IPS-18a (cell line): ENCODE measurements at regions not wholly inside any gene's neighbourhood (a gene's known extent, or its start where the extent isn't known, plus 50 kb on each side); places are given as distances from the start of the nearest gene placed in this dataset.
"Not testable (repeated sequence)": the region's sequence is repeated elsewhere in the genome, so short reads cannot be mapped to it uniquely, and the experiment has no call there.

Experiments used
- H3K27ac ChIP-seq: one replicate; pipeline ENCODE4 v1.5.1; 2013; ENCODE audit warnings: low read length
- H3K27me3 ChIP-seq: one replicate; pipeline ENCODE4 v1.6.1; 2013; ENCODE audit warnings: mild to moderate bottlenecking, low read length; ENCODE audit not compliant: control insufficient read depth, insufficient read depth
- H3K36me3 ChIP-seq: one replicate; pipeline ENCODE4 v1.6.1; 2013; ENCODE audit warnings: low read depth, low read length; ENCODE audit not compliant: control insufficient read depth
- H3K4me1 ChIP-seq: one replicate; pipeline ENCODE4 v1.6.1; 2013; ENCODE audit warnings: low read depth, low read length; ENCODE audit not compliant: control insufficient read depth
- H3K4me3 ChIP-seq: one replicate; pipeline ENCODE4 v1.5.1; 2013; ENCODE audit warnings: low read length
- H3K9ac ChIP-seq: one replicate; pipeline ENCODE4 v1.6.1; 2013; ENCODE audit warnings: mild to moderate bottlenecking, low read length, moderate library complexity
- H3K9me3 ChIP-seq: one replicate; pipeline ENCODE4 v1.6.1; 2013; ENCODE audit warnings: low read depth, low read length; ENCODE audit not compliant: control insufficient read depth

- not testable (repeated sequence) for H3K27ac ChIP-seq, H3K9ac ChIP-seq, H3K36me3 ChIP-seq, H3K4me3 ChIP-seq, H3K4me1 ChIP-seq, H3K9me3 ChIP-seq, H3K27me3 ChIP-seq
These were observed 93.6 kb downstream of the CCDC71L start for GRCh38 chr7:106567204-106568001.

GRCh38 chr7:106566672-106567071 is 94.3 kb downstream of the CCDC71L start:
- Histone ChIP-seq H3K9me3 (no peaks in the 10 kb centered on the region), H3K27ac (no peak overlapping the region), H3K36me3 (no peaks in the 10 kb centered on the region), H3K4me1 (peaks cover 6% of the 10 kb centered on the region), H3K9ac (no peak overlapping the region), H3K27me3 (no peaks in the 10 kb centered on the region), H3K4me3 (no peak overlapping the region)

DNA sequence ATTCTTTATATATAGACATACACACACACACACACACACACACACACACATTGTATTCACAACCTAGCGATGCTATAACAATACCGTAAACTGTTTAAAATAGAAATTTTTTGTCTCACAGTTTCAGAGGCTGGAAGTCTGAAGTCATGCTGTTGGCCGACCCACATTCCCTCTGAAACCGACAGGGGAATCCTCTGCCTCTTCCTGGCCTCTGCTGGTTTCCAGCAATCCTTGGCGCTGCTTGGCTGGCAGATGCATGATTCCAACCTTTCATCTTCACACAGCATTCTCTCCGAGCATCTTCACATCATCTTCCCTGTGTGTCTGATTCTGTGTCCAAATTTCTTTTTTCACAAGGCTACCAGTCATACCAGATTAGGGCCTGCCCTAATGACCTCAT is 94.8 kb downstream of the CCDC71L start:
- no peak overlapping the region for H3K27ac ChIP-seq
- H3K4me3 ChIP-seq, result no peak overlapping the region
- H3K4me1 ChIP-seq, result peaks cover 6% of the 10 kb centered on the region
- H3K27me3 ChIP-seq, result no peaks in the 10 kb centered on the region
- H3K9me3 ChIP-seq, result no peaks in the 10 kb centered on the region
- no peak overlapping the region for H3K9ac ChIP-seq
- no peaks in the 10 kb centered on the region for H3K36me3 ChIP-seq

DNA sequence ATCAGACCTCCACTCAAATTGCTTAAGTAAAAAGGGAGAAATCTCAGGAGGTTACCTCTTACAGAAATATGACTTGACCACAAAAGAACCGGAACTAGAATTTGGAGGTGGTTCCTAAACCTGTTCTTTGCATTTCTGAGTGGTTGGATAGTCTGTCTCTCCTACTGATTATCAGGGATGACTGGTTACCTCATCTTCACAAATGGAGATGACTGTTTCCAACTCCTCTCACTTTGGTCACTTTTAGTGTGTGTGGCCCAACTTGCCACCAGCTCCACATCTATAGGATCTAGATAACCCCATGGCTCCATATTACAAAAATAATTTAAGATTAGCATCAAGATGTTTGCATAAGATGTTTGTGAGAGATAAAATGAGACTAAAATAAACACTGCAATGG is 95.5 kb downstream of the CCDC71L start:
- no peaks in the 10 kb centered on the region for H3K36me3 ChIP-seq
- H3K27me3 ChIP-seq, result no peaks in the 10 kb centered on the region
- peaks cover 6% of the 10 kb centered on the region for H3K4me1 ChIP-seq
- no peak overlapping the region for H3K9ac ChIP-seq
- no peak overlapping the region for H3K4me3 ChIP-seq
- no peak overlapping the region for H3K27ac ChIP-seq
- H3K9me3 ChIP-seq, result no peaks in the 10 kb centered on the region

DNA sequence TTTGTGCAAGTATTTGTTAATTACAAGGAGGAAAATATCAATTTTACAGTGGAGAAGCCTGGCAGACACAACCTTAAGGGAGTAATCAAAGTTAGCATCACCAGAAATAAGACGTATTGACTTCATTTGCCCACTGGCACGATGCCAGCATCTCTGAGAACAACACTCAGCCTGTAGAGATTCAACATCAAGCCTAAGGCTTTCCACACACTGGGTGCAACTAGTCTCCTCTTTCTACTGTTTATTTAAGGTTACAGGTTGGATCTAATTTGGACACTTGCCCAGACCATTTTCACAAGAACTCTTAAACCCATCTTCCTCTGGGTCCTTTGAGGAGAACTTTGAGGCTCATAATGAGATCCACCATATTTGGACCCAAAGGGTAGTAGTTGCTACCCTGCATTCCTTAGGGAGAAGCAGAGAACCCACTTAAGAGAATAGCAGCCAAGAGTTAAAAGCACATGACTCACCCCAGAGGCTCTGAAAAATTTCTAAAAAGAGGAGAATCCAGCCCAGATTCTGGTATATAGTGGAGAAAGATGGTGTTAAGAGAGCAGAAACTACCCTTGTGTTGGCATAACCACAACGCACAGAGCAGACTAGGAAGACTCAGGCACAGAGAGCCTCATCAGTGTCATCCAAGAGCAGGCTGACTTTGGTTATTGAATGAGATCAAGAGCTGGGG is 97.3 kb downstream of the CCDC71L start:
- Histone ChIP-seq H3K9me3 (no peaks in the 10 kb centered on the region), H3K27me3 (no peaks in the 10 kb centered on the region), H3K27ac (no peak overlapping the region), H3K4me1 (peaks cover 3% of the 10 kb centered on the region), H3K9ac (no peak overlapping the region), H3K4me3 (no peak overlapping the region), H3K36me3 (no peaks in the 10 kb centered on the region)

DNA sequence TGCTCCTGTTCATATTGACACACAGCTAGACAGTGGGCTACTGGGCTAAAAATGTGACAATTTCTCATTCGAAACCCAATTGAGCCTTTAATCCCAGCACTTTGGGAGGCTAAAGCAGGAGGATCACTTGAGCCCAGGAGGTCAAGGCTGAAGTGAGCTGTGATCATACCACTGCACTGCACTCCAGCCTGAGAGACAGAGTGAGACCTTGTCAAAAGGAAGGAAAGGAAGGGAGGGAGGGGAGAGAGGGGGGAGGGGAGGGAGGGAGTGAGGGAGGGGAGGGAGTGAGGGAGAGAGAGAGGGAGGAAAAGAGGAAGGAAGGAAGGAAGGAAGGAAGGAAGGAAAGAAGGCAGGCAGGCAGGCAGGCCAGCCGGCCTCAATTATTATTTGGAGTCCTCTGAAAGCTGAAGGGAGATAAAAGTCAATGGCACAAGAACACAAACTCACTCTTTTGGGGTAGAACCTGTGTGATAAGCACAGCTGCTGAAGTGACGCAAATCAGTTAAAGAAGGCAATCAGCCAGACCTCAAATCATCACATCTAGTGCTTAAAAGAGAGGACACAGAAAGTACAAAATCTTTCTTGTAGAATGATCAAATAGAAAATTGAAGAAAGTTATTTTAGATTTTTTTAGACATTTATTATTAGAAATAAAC is 98.1 kb downstream of the CCDC71L start:
- H3K27me3 ChIP-seq, result no peaks in the 10 kb centered on the region
- no peak overlapping the region for H3K27ac ChIP-seq
- no peak overlapping the region for H3K4me3 ChIP-seq
- no peak overlapping the region for H3K9ac ChIP-seq
- H3K9me3 ChIP-seq, result no peaks in the 10 kb centered on the region
- H3K4me1 ChIP-seq, result no peaks in the 10 kb centered on the region
- no peaks in the 10 kb centered on the region for H3K36me3 ChIP-seq

DNA sequence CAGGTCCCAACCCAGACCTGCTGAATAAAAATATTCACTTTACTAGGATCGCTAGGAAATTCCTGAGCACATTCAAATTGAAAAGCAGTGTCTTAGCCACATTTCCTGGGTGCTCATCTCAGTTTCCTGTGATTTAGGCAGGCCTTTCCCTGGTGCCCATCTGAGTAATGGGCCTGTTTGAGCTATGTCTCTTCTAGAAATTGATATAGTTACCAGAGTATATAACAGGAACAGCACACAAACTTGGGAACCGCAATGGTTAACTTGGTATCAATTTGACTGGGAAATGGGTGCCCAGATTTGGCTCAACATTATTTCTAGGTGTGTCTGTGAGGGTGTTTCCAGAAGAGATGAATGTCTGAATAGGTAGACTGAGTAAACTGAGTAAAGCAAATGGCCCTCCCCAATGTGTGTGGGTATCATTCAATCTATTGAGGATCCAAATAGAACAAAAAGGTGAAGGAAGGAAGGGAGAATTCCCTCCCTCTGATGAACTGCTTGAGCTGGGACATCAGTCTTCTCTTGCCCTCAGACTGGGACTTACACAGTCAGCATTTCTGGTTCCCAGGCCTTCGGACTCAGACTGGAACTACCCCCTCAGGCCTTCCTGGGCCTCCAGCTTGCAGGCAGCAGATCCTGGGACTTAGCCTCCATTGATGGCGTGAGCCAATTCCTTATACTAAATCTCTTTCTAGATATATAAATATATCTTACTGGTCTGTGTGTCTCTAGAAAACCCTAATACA is 99.1 kb downstream of the CCDC71L start:
- Histone ChIP-seq H3K9me3 (no peaks in the 10 kb centered on the region), H3K4me1 (no peaks in the 10 kb centered on the region), H3K27ac (no peak overlapping the region)

DNA sequence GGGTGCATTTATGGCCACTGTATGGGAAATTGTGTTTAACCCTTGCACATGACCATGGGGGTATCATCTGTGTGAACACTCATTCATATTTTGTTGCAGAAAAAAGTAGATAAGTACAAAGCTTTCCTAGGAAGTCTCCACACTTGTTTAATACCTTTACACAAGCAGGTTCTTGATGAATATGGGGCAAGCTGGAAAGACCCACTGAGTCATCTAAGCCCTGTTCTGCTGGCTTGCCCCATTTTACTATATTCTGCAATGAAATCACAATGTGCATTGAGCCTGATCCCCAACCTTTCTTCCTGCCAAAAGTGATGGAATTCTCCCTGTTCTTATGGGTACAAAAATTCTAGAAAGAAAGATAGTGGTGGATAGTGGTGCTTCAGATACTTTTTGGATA is 99.8 kb downstream of the CCDC71L start:
- no peak overlapping the region for H3K4me3 ChIP-seq
- H3K36me3 ChIP-seq, result no peaks in the 10 kb centered on the region
- H3K4me1 ChIP-seq, result no peaks in the 10 kb centered on the region
- H3K9ac ChIP-seq, result no peak overlapping the region
- no peaks in the 10 kb centered on the region for H3K9me3 ChIP-seq
- no peak overlapping the region for H3K27ac ChIP-seq
- H3K27me3 ChIP-seq, result no peaks in the 10 kb centered on the region

More for the DNA sequence above, 99.1 kb downstream of the CCDC71L start:
- no peaks in the 10 kb centered on the region for H3K27me3 ChIP-seq
- no peak overlapping the region for H3K4me3 ChIP-seq
- H3K36me3 ChIP-seq, result no peaks in the 10 kb centered on the region
- no peak overlapping the region for H3K9ac ChIP-seq

DNA sequence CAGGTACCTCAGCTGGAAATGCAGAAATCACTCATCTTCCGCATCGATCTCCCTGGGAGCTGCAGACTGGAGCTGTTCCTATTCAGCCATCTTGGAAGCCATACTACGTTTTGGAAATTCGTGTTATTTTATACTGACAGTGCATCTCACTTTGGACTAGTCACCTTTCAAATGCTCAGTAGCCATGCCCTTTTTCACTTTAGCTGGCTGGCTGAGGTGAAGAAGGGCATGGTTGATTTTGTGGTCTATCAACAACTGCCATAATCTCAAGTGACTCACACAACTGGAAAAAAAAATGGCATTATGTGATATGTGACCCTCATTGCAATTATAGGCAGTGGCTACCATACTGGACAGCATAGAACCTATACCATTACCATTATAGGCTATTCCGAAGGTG is 100.5 kb downstream of the CCDC71L start:
- H3K4me3 ChIP-seq, result no peak overlapping the region
- H3K9ac ChIP-seq, result no peak overlapping the region
- no peaks in the 10 kb centered on the region for H3K36me3 ChIP-seq
- no peak overlapping the region for H3K27ac ChIP-seq
- no peaks in the 10 kb centered on the region for H3K27me3 ChIP-seq
- no peaks in the 10 kb centered on the region for H3K9me3 ChIP-seq
- no peaks in the 10 kb centered on the region for H3K4me1 ChIP-seq

- H3K4me3 ChIP-seq, H3K27ac ChIP-seq, H3K27me3 ChIP-seq, H3K9me3 ChIP-seq, H3K4me1 ChIP-seq, H3K36me3 ChIP-seq, H3K9ac ChIP-seq: not testable (repeated sequence)
These were observed 104.7 kb downstream of the CCDC71L start for GRCh38 chr7:106556244-106556643.

GRCh38 chr7:106554623-106555022 is 106.3 kb downstream of the CCDC71L start:
- H3K36me3 ChIP-seq, H3K27me3 ChIP-seq, H3K9me3 ChIP-seq, H3K4me3 ChIP-seq, H3K9ac ChIP-seq, H3K4me1 ChIP-seq, H3K27ac ChIP-seq: not testable (repeated sequence)
